Immature natural killer cell (primary cell): ENCODE measurements at regions not wholly inside any gene's neighbourhood (a gene's known extent, or its start where the extent isn't known, plus 50 kb on each side); places are given as distances from the start of the nearest gene placed in this dataset.
"Not testable (repeated sequence)": the region's sequence is repeated elsewhere in the genome, so short reads cannot be mapped to it uniquely, and the experiment has no call there.

Source experiments
- DNase-seq, 3 donors: peaks; one replicate each; pipeline ENCODE4 v3.0.0; 2022; ENCODE audit warnings: mixed read lengths in 1 of 3
- H3K27ac Mint-ChIP-seq, 6 donors: one replicate each; pipeline ENCODE4 v1.8.0; 2020; ENCODE audit warnings: mixed read lengths in 6 of 6, mild to moderate bottlenecking in 5 of 6, inconsistent platforms in 4 of 6, moderate library complexity in 3 of 6
- H3K27me3 Mint-ChIP-seq, 3 donors: one replicate each; pipeline ENCODE4 v1.8.0; 2020 to 2021; ENCODE audit warnings: low read depth in 3 of 3, mild to moderate bottlenecking in 3 of 3, mixed read lengths in 3 of 3, moderate library complexity in 3 of 3, inconsistent platforms in 1 of 3
- H3K36me3 Mint-ChIP-seq, 3 donors: one replicate each; pipeline ENCODE4 v1.8.0; 2020; ENCODE audit warnings: mixed read lengths in 3 of 3, inconsistent platforms in 2 of 3, mild to moderate bottlenecking in 2 of 3
- H3K4me1 Mint-ChIP-seq, 2 donors: one replicate each; pipeline ENCODE4 v1.8.0; 2020; ENCODE audit warnings: inconsistent platforms in 2 of 2, mild to moderate bottlenecking in 2 of 2, mixed read lengths in 2 of 2, moderate library complexity in 1 of 2
- H3K4me3 Mint-ChIP-seq, 5 donors: one replicate each; pipeline ENCODE4 v1.8.0; 2020; ENCODE audit warnings: mild to moderate bottlenecking in 5 of 5, mixed read lengths in 5 of 5, inconsistent platforms in 3 of 5, moderate library complexity in 3 of 5
- H3K9me3 Mint-ChIP-seq, 6 donors: one replicate each; pipeline ENCODE4 v1.8.0; 2020; ENCODE audit warnings: mild to moderate bottlenecking in 6 of 6, mixed read lengths in 6 of 6, inconsistent platforms in 4 of 6, moderate library complexity in 3 of 6

GRCh38 chr5:16346380-16346779 is 119.2 kb downstream of the ZNF622 start:
- no peak for DNase-seq
- Mint-ChIP-seq H3K27me3 (peaks cover 0 to 2% (median 0%) of the 10 kb centered on the region in 3 donors), H3K36me3 (no peaks in the 10 kb centered on the region), H3K9me3 (peaks cover 0 to 25% (median 3%) of the 10 kb centered on the region in 6 donors), H3K27ac (no peak overlapping the region), H3K4me1 (no peaks in the 10 kb centered on the region), H3K4me3 (no peak overlapping the region)

GRCh38 chr5:16345454-16345853 is 120.1 kb downstream of the ZNF622 start:
- peaks cover 0 to 24% (median 3%) of the 10 kb centered on the region in 6 donors for H3K9me3 Mint-ChIP-seq
- no peaks in the 10 kb centered on the region for H3K4me1 Mint-ChIP-seq
- H3K27ac Mint-ChIP-seq = no peak overlapping the region
- no peak for DNase-seq
- no peak overlapping the region for H3K4me3 Mint-ChIP-seq
- H3K36me3 Mint-ChIP-seq = no peaks in the 10 kb centered on the region
- H3K27me3 Mint-ChIP-seq = peaks cover 0 to 2% (median 0%) of the 10 kb centered on the region in 3 donors

DNA sequence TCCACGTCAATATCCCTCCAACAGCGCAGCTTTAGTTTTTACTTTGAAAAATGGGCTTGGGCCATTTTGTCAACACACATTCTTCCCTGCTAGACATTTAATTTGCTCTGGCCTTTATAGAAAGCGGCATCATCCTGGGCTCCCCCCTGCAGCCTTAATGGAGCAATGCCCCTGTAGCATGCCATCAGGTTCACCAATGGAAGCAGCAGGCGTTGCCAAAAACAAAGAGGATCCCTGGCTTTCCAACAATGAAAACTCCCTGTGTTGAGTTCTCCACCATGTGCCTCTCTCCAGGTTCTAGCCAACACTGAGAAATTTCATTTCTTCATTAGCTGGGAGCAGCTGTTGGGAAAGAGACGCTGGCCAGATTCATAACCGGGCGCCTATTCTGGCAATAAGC is 139.5 kb downstream of the ZNF622 start:
- H3K9me3 Mint-ChIP-seq = peaks cover 0 to 35% (median 12%) of the 10 kb centered on the region in 6 donors
- no peaks in the 10 kb centered on the region for H3K27me3 Mint-ChIP-seq
- no peak overlapping the region for H3K4me3 Mint-ChIP-seq
- no peak overlapping the region for H3K27ac Mint-ChIP-seq
- DNase-seq = no peak
- no peaks in the 10 kb centered on the region for H3K4me1 Mint-ChIP-seq
- H3K36me3 Mint-ChIP-seq = no peaks in the 10 kb centered on the region

DNA sequence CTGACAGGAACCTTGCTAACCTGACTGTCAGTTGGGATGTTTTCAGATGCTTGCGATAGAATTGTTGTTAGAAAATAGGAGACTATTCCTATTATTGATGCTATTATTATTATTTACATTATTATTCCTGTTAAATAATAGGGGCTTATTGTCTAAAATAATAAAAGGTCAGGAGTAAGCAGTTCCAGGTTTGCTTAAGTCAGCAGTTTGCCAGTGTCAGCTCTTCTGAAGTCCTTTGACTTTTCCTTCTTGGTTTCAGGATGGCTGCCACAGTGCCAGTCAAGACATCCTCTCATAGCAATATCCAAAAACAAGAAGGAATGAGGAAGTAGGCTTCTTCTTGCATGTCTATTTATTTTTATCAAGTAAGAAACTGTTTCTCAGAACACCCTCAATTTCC is 141.7 kb upstream of the MARCHF11 start:
- no peaks in the 10 kb centered on the region for H3K36me3 Mint-ChIP-seq
- no peak for DNase-seq

DNA sequence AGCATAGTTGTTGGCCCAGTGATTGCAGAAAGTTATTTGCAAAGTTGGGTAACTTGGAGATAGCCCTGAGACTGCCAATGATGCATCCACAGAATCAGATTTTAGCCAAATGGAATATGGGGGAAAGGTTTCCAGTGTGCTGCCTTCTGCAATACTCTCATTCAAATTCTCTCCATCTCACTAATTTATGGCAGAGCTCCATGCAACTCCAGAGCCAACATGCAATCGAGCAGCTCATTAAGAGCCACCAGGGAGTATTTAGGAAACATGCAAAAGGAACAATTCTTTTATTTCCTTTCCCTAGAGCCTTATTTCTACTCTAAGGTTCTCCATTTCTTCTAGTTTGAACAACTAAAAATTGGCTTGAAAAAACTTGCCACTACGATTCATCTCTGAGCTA is 135.9 kb upstream of the MARCHF11 start:
- Mint-ChIP-seq H3K27ac (no peak overlapping the region), H3K36me3 (no peaks in the 10 kb centered on the region), H3K27me3 (peaks cover 0 to 4% (median 0%) of the 10 kb centered on the region in 3 donors), H3K4me3 (no peak overlapping the region), H3K4me1 (no peaks in the 10 kb centered on the region), H3K9me3 (peaks cover 0 to 19% (median 5%) of the 10 kb centered on the region in 6 donors)
- no peak for DNase-seq

More for the DNA sequence above, 141.7 kb upstream of the MARCHF11 start:
- Mint-ChIP-seq H3K4me3 (no peak overlapping the region), H3K27me3 (peaks cover 0 to 4% (median 0%) of the 10 kb centered on the region in 3 donors), H3K27ac (no peak overlapping the region), H3K4me1 (no peaks in the 10 kb centered on the region), H3K9me3 (peaks cover 0 to 18% (median 4%) of the 10 kb centered on the region in 6 donors)

GRCh38 chr5:16313761-16314160 is 134.2 kb upstream of the MARCHF11 start:
- Mint-ChIP-seq H3K27me3 (peaks cover 0 to 4% (median 0%) of the 10 kb centered on the region in 3 donors), H3K36me3 (no peaks in the 10 kb centered on the region), H3K4me1 (no peaks in the 10 kb centered on the region), H3K27ac (no peak overlapping the region), H3K9me3 (peaks cover 0 to 19% (median 5%) of the 10 kb centered on the region in 6 donors), H3K4me3 (no peak overlapping the region)
- DNase-seq = no peak

DNA sequence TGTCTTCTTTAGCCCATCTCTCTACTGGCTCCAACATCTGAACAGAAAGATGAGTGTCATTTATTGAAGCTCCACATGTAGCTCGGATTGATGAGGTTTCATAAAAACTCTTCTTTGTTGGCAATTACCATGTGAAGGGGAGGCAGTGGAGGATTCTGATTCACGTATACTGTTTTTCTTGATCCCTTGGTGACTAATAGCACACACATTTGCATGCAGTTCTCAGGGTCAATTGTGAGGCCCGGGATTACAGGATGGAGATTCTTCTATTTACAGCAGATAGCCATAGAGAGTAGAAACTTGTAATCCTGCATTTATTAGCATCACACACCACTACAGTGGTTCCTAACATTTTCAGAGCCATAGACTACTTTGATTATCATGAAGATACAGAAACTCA is 133.2 kb upstream of the MARCHF11 start:
- peaks cover 0 to 4% (median 0%) of the 10 kb centered on the region in 3 donors for H3K27me3 Mint-ChIP-seq
- H3K4me1 Mint-ChIP-seq = no peaks in the 10 kb centered on the region
- DNase-seq = no peak
- peaks cover 0 to 19% (median 5%) of the 10 kb centered on the region in 6 donors for H3K9me3 Mint-ChIP-seq
- no peaks in the 10 kb centered on the region for H3K36me3 Mint-ChIP-seq
- no peak overlapping the region for H3K4me3 Mint-ChIP-seq
- H3K27ac Mint-ChIP-seq = no peak overlapping the region

- H3K9me3 Mint-ChIP-seq = peaks cover 0 to 19% (median 4%) of the 10 kb centered on the region in 6 donors
- no peak for DNase-seq
- no peaks in the 10 kb centered on the region for H3K4me1 Mint-ChIP-seq
- no peak overlapping the region for H3K27ac Mint-ChIP-seq
- no peaks in the 10 kb centered on the region for H3K36me3 Mint-ChIP-seq
- no peak overlapping the region for H3K4me3 Mint-ChIP-seq
- H3K27me3 Mint-ChIP-seq = no peaks in the 10 kb centered on the region
Observed at GRCh38 chr5:16311666-16312065, 132.1 kb upstream of the MARCHF11 start.

DNA sequence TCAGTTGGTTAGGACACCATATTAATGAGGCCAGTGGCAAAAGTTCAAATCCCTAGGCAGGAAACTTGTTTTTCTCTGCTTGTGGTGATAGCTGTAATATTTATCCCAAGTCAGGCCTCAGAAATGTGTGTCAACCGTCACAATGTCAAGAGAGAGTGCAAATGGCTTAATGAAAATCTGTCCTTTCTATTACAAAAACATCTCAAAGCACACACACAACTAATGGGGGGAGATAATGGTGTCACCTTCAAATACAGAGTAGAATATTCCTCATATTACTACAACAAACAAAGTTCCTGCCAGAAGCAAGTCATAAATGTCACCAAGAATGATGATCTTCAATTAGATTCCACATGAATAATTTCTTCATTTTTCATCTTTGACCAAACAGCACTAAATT is 127.2 kb upstream of the MARCHF11 start:
- no peak overlapping the region for H3K27ac Mint-ChIP-seq
- no peaks in the 10 kb centered on the region for H3K4me1 Mint-ChIP-seq
- no peak for DNase-seq
- H3K36me3 Mint-ChIP-seq = no peaks in the 10 kb centered on the region
- H3K9me3 Mint-ChIP-seq = peaks cover 0 to 14% (median 4%) of the 10 kb centered on the region in 6 donors
- no peak overlapping the region for H3K4me3 Mint-ChIP-seq
- H3K27me3 Mint-ChIP-seq = no peaks in the 10 kb centered on the region

DNA sequence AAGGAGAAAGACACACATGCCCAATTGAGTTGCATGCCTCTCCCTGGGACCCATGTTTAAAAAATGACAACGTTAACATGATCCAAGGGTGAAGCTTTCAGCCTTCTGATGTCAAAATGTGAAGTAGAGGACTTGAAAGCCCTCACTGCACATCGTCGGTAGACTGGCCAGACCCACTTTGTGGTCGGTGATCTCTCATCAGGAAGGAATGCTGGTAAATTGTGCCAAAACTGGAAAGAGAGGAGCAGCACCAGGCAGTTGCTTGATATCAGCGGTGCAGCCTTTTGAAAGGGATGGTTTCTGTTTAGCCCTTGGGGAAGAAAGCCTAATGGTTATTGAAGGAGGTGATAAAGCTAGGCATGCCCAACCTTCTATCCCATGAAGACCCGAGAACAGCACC is 125.3 kb upstream of the MARCHF11 start:
- no peaks in the 10 kb centered on the region for H3K36me3 Mint-ChIP-seq
- peaks cover 0 to 19% (median 8%) of the 10 kb centered on the region in 6 donors for H3K9me3 Mint-ChIP-seq
- no peaks in the 10 kb centered on the region for H3K4me1 Mint-ChIP-seq
- H3K4me3 Mint-ChIP-seq = no peak overlapping the region
- no peak for DNase-seq
- peaks cover 0 to 3% (median 0%) of the 10 kb centered on the region in 3 donors for H3K27me3 Mint-ChIP-seq
- no peak overlapping the region for H3K27ac Mint-ChIP-seq

DNA sequence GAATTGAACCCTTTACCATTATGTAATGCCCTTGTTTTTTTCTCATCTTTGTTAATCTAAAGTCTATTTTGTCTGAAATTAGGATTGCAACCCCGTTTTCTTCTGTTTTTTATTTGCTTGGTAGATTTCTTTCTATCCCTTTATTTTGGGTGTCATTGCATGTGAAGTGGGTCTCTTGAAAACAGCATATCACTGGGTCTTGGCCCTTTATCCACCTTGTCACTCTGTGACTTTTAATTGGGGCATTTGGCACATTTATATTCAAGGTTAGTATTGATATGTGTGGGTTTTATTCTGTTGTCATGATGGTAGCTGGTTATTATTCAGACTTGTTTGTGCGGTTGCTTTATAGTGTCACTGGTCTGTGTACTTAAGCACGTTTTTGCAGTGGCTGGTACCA is 117.4 kb upstream of the MARCHF11 start:
- Mint-ChIP-seq H3K36me3 (peaks cover 0 to 3% (median 3%) of the 10 kb centered on the region in 3 donors), H3K9me3 (peaks cover 17 to 72% (median 33%) of the 10 kb centered on the region in 6 donors), H3K27ac (no peak overlapping the region), H3K4me3 (no peak overlapping the region), H3K4me1 (no peaks in the 10 kb centered on the region), H3K27me3 (peaks cover 0 to 6% (median 4%) of the 10 kb centered on the region in 3 donors)
- DNase-seq = no peak

DNA sequence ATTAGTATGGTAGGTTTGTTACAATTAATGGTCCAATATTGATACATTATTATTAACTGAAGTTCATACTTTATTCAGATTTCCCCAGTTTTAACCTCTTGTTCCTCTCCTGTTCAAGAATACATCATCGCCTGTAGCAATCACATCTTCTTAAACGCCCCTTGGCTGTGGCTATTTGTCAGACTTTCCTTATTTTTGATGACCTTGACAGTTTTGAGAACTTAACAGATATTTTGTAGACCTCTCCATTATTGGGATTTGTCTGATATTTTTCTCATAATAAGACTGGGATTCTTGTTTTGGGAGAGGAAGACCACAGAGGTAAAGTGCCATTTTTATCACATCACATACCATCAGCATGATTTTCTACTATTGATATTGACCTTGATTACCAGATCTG is 112.3 kb upstream of the MARCHF11 start:
- Mint-ChIP-seq H3K36me3 (peaks cover 0 to 3% (median 0%) of the 10 kb centered on the region in 3 donors), H3K9me3 (peaks cover 23 to 73% (median 25%) of the 10 kb centered on the region in 6 donors), H3K27ac (no peak overlapping the region), H3K4me1 (no peaks in the 10 kb centered on the region), H3K27me3 (peaks cover 0 to 6% (median 0%) of the 10 kb centered on the region in 3 donors), H3K4me3 (no peak overlapping the region)
- no peak for DNase-seq

DNA sequence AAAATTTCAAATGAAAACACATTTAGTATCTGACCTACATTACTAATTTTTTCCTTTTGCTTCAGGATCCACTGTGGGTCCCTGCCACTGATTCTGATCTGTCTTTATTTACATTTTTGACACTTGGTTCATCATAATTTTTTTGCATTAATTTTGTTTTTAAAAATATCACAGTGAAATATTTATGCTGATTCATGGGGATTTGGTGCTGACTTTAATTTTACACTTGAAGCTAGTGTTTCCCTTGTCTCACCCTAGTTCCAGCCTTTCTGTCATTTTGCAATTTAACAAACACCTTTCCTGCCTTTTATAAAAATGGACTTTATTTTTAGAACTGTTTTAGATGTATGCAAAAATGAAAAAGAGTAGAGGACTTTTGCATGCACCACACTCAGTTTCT is 111.9 kb upstream of the MARCHF11 start:
- Mint-ChIP-seq H3K27ac (no peak overlapping the region), H3K4me1 (no peaks in the 10 kb centered on the region), H3K27me3 (peaks cover 0 to 6% (median 1%) of the 10 kb centered on the region in 3 donors), H3K4me3 (no peak overlapping the region), H3K36me3 (peaks cover 0 to 3% (median 0%) of the 10 kb centered on the region in 3 donors), H3K9me3 (peaks cover 19 to 73% (median 22%) of the 10 kb centered on the region in 6 donors)
- no peak for DNase-seq

DNA sequence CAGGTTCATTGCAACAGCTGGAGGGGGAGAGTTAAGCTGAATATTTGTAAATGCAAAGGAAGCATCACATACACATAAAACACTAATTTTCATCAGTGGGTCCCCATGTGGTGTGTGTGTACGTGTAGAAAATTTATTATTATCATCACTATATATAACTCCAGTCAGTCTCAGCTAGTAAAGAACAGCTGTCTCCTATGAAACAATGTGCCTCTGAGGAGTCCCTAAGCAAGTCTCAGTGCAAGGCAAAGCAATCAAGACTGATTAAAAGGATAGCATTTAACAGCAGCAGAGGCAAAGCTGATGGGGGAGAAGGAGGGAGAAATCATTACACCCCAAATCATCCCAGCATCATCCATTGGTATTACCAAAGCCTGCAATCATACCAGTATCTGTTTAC is 104.2 kb upstream of the MARCHF11 start:
- H3K9me3 Mint-ChIP-seq = peaks cover 8 to 37% (median 14%) of the 10 kb centered on the region in 6 donors
- no peaks in the 10 kb centered on the region for H3K36me3 Mint-ChIP-seq
- DNase-seq = no peak
- H3K4me3 Mint-ChIP-seq = no peak overlapping the region
- peaks cover 0 to 3% (median 1%) of the 10 kb centered on the region in 3 donors for H3K27me3 Mint-ChIP-seq
- no peaks in the 10 kb centered on the region for H3K4me1 Mint-ChIP-seq
- H3K27ac Mint-ChIP-seq = no peak overlapping the region

- H3K36me3 Mint-ChIP-seq, H3K27ac Mint-ChIP-seq, H3K4me3 Mint-ChIP-seq, H3K4me1 Mint-ChIP-seq, H3K27me3 Mint-ChIP-seq, DNase-seq: not testable (repeated sequence)
- H3K9me3 Mint-ChIP-seq = peaks cover 7 to 28% (median 10%) of the 10 kb centered on the region in 6 donors
Observed at GRCh38 chr5:16276859-16277258, 97.3 kb upstream of the MARCHF11 start.
